Hepatocyte (in vitro differentiated cells): ENCODE measurements at regions not wholly inside any gene's neighbourhood (a gene's known extent, or its start where the extent isn't known, plus 50 kb on each side); places are given as distances from the start of the nearest gene placed in this dataset.

Experiments used
- EZH2 ChIP-seq: fragments of 200-600 bp; sonication (generic); IDR thresholded peaks from 2 replicates; pipeline ENCODE4 v1.6.1; 2016; ENCODE audit warnings: antibody characterized with exemption, mild to moderate bottlenecking, borderline replicate concordance
- TF ChIP-seq, protein P1 (sequence below): fragments of 200-600 bp; sonication (generic); IDR thresholded peaks from 2 replicates; pipeline ENCODE4 v1.5.1; 2016; ENCODE audit warnings: antibody characterized with exemption, mild to moderate bottlenecking; ENCODE audit not compliant: poor library complexity

DNA sequence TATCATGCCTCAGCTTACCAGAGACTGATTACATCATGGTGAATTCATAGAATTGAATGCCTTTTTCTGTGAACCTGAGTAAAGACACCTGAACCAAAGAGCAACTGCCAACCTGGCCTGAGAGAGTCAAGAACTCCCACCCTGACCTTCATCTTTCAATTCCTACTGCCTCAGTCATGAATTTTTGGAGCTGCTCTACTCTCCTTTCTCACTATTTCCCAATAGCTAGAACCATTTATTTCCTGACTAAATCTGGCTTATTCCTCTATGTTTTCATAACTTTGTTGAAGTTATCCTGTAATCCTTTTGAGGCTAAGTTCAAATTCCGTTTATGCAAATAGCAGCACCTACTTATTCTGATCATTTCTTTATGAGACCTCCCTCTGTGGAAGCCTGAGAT is 712.4 kb upstream of the UBE2E2 start:
- TF ChIP-seq, protein P1, sequence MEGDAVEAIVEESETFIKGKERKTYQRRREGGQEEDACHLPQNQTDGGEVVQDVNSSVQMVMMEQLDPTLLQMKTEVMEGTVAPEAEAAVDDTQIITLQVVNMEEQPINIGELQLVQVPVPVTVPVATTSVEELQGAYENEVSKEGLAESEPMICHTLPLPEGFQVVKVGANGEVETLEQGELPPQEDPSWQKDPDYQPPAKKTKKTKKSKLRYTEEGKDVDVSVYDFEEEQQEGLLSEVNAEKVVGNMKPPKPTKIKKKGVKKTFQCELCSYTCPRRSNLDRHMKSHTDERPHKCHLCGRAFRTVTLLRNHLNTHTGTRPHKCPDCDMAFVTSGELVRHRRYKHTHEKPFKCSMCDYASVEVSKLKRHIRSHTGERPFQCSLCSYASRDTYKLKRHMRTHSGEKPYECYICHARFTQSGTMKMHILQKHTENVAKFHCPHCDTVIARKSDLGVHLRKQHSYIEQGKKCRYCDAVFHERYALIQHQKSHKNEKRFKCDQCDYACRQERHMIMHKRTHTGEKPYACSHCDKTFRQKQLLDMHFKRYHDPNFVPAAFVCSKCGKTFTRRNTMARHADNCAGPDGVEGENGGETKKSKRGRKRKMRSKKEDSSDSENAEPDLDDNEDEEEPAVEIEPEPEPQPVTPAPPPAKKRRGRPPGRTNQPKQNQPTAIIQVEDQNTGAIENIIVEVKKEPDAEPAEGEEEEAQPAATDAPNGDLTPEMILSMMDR: no peak
- no peak for TF ChIP-seq EZH2
